Fibroblast of skin of scalp (primary cell): ENCODE measurements at regions not wholly inside any gene's neighbourhood (a gene's known extent, or its start where the extent isn't known, plus 50 kb on each side); places are given as distances from the start of the nearest gene placed in this dataset.
"Not testable (repeated sequence)": the region's sequence is repeated elsewhere in the genome, so short reads cannot be mapped to it uniquely, and the experiment has no call there.

Source experiments
- DNase-seq: peaks from one replicate; pipeline ENCODE4 v3.0.0-alpha.2; 2013

- peak; percentile 22 for DNase-seq
These were observed 233.1 kb downstream of the ATPSCKMT start for GRCh38 chr5:10016559-10016958.

- not testable (repeated sequence) for DNase-seq
These were observed 234.0 kb downstream of the ATPSCKMT start for GRCh38 chr5:10015681-10016080.

GRCh38 chr5:10009802-10010201, 239.9 kb downstream of the ATPSCKMT start:
- DNase-seq = no peak

- DNase-seq = no peak
These were observed 262.6 kb downstream of the ATPSCKMT start for GRCh38 chr5:9987101-9987500.

- DNase-seq = no peak
These were observed 272.6 kb downstream of the ATPSCKMT start for GRCh38 chr5:9977070-9977469.

- DNase-seq = no peak
These were observed 273.1 kb downstream of the ATPSCKMT start for GRCh38 chr5:9976621-9977020.

- DNase-seq = no peak
These were observed 277.6 kb downstream of the ATPSCKMT start for GRCh38 chr5:9972059-9972458.

- no peak for DNase-seq
These were observed 278.4 kb downstream of the ATPSCKMT start for GRCh38 chr5:9971301-9971700.

GRCh38 chr5:9958914-9959313, 290.8 kb downstream of the ATPSCKMT start:
- no peak for DNase-seq

- no peak for DNase-seq
These were observed 292.5 kb downstream of the ATPSCKMT start for GRCh38 chr5:9957214-9957613.

GRCh38 chr5:9956725-9957124, 293.0 kb downstream of the ATPSCKMT start:
- no peak for DNase-seq

GRCh38 chr5:9955586-9955985, 294.1 kb downstream of the ATPSCKMT start:
- DNase-seq = no peak

- no peak for DNase-seq
These were observed 294.8 kb downstream of the ATPSCKMT start for GRCh38 chr5:9954869-9955268.

GRCh38 chr5:9953691-9954090, 296.0 kb downstream of the ATPSCKMT start:
- DNase-seq = no peak

- DNase-seq = no peak
These were observed 297.7 kb downstream of the ATPSCKMT start for GRCh38 chr5:9951865-9952516.

GRCh38 chr5:9947944-9948343, 301.7 kb downstream of the ATPSCKMT start:
- DNase-seq = no peak

GRCh38 chr5:9947225-9947714, 302.4 kb downstream of the ATPSCKMT start:
- DNase-seq = no peak

- DNase-seq = peak; percentile 84
These were observed 302.6 kb upstream of the TAS2R1 start for GRCh38 chr5:9932770-9933169.

GRCh38 chr5:9930156-9930555, 300.0 kb upstream of the TAS2R1 start:
- DNase-seq = peak; percentile 25

GRCh38 chr5:9928326-9928725, 298.2 kb upstream of the TAS2R1 start:
- DNase-seq = no peak

- DNase-seq = no peak
These were observed 297.4 kb upstream of the TAS2R1 start for GRCh38 chr5:9927521-9927997.

- peak; percentile 35 for DNase-seq
These were observed 297.0 kb upstream of the TAS2R1 start for GRCh38 chr5:9927106-9927505.

GRCh38 chr5:9924614-9925013, 294.5 kb upstream of the TAS2R1 start:
- peak; percentile 93 for DNase-seq

- no peak for DNase-seq
These were observed 292.6 kb upstream of the TAS2R1 start for GRCh38 chr5:9922719-9923118.

GRCh38 chr5:9920697-9921096, 290.5 kb upstream of the TAS2R1 start:
- no peak for DNase-seq
